GM10248 (cell line): ENCODE measurements at regions not wholly inside any gene's neighbourhood (a gene's known extent, or its start where the extent isn't known, plus 50 kb on each side); places are given as distances from the start of the nearest gene placed in this dataset.

ENCODE experiments used
- CTCF ChIA-PET: fragments of 300-600 bp; sonication (Branson Sonifier 250); formaldehyde crosslinking; extraction: SDS; loops from one replicate; lab custom pipeline; 2021; ENCODE audit warnings: antibody characterized with exemption; lab: Yijun Ruan, JAX
- POLR2A ChIA-PET: fragments of 350-650 bp; sonication (Branson Sonifier 250); formaldehyde crosslinking; extraction: SDS; loops from one replicate; lab custom pipeline; 2020; ENCODE audit warnings: antibody characterized with exemption; lab: Yijun Ruan, JAX
- DNase-seq: peaks from one replicate; pipeline ENCODE4 v3.0.0; 2012; ENCODE audit errors: extremely low spot score
- CTCF ChIP-seq: IDR thresholded peaks from 2 replicates; pipeline ENCODE4 v1.5.1; 2012; ENCODE audit warnings: mild to moderate bottlenecking, low read depth; ENCODE audit errors: extremely low read depth, missing control alignments, control extremely low read depth

DNA sequence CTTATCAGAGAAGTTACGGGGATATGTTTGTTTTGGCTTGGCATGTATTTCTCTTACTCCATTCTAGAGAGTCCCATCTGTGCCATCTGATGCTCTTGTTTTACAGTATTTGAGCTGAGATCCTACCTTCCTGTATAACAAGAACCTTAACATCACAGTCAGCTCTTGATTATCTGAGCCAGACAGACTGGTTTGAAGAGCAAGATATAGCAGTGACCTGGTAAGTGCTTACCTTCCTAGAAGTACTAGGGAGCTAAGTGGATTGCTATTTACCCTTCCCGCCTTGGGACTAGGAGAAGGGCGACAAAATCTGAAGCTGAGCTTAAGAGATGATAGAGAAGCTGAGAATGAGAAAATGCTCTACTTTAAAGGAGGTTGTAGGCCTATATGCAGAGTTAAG is 235.3 kb downstream of the CSNK2A3 start:
- no peak for DNase-seq
- ChIA-PET POLR2A (no interaction called here), CTCF (interaction anchor here (1.2 kb wide), 1 partner anchor 15 kb away, joined by 3 read pairs; no protein-coding TSS in a partner anchor)
- TF ChIP-seq CTCF: no peak

GRCh38 chr11:11115475-11115874 is 237.6 kb downstream of the CSNK2A3 start:
- ChIA-PET CTCF (interaction anchor here (1.1 to 1.2 kb wide), 2 partner anchors 17 to 24 kb away, joined by 3 to 4 read pairs; no protein-coding TSS in a partner anchor), POLR2A (no interaction called here)
- no peak for DNase-seq
- no peak for TF ChIP-seq CTCF

DNA sequence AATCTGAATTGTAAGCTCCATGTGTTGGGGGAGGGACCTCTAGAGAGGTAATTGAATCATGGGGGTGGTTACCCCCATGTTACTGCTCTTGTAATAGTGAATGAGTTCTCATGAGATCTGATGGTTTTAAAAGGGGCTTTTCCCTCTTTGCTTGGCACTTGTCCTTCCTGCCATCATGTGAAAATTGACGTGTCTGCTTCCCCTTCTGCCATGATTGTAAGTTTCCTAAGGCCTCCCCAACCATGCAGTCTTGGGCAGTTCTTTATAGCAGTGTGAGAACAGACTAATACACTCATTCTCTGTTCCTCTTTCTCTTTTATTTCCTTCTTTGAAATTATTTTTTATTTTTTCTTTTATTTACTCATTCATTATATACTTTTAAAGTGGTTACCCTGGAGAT is 239.4 kb downstream of the CSNK2A3 start:
- no peak for DNase-seq
- no peak for TF ChIP-seq CTCF
- ChIA-PET POLR2A (no interaction called here), CTCF (interaction anchor here (1.3 kb wide), 1 partner anchor 19 kb away, joined by 3 read pairs; no protein-coding TSS in a partner anchor)

DNA sequence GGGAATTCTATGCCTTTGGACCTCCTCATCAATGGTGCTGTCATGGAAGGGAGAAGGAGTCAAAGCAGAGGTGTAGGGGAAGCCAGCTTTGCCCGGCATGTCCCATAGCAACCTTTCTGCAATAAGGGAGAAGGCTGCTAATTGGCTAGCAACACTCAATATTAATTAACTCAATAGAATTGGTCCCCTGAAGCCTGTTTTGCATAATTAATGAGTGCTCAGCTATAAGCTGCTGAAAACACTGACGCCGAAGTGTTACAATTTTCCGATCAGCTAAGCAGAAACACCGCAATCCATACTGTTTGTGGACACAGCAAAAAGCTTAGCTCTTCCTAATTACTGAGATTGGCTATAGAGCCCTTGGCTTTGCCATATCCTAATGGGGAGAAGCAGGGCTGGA is 245.0 kb downstream of the CSNK2A3 start:
- ChIA-PET POLR2A (no interaction called here), CTCF (no interaction called here)
- DNase-seq: no peak
- no peak for TF ChIP-seq CTCF

- TF ChIP-seq CTCF: no peak
- POLR2A ChIA-PET: no interaction called here
- no peak for DNase-seq
- CTCF ChIA-PET: no interaction called here
These were observed 245.8 kb downstream of the CSNK2A3 start for GRCh38 chr11:11107076-11107723.

DNA sequence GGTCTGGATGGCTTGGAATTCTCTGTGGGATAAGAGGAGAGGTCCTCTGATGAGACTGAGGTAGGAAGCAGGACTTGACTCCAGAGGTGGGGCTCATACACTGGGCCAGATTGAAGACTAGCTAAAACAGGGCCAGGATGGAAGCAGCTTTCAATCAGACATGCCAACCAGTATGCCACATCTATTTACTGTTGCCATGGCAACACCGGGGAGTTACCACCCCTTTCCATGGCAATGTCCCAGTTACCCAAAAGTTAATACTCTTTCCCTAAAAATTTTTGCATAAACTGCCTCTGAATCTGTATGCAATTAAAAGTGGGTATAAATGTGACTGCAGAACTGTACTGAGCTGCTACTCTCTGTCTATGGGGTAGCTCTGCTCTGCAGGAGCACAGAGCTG is 247.5 kb upstream of the ZBED5 start:
- CTCF ChIA-PET: interaction anchor here (0.8 to 1.1 kb wide), 3 partner anchors 15 to 68 kb away, joined by 3 to 4 read pairs (median 3); no protein-coding TSS in a partner anchor
- no peak for DNase-seq
- POLR2A ChIA-PET: no interaction called here
- TF ChIP-seq CTCF: no peak
